Endodermal cell (in vitro differentiated cells): ENCODE measurements at regions not wholly inside any gene's neighbourhood (a gene's known extent, or its start where the extent isn't known, plus 50 kb on each side); places are given as distances from the start of the nearest gene placed in this dataset.

Experiments
- DNase-seq: peaks from one replicate; pipeline ENCODE4 v3.0.0-alpha.2; 2017
- H3K27ac ChIP-seq: 2 replicates; pipeline ENCODE4 v1.5.1; 2013; ENCODE audit warnings: mild to moderate bottlenecking, low read depth, low read length, moderate library complexity
- H3K27me3 ChIP-seq: 2 replicates; pipeline ENCODE4 v1.6.1; 2013; ENCODE audit warnings: mild to moderate bottlenecking, low read length, moderate library complexity; ENCODE audit not compliant: insufficient read depth, control insufficient read depth, poor library complexity, severe bottlenecking
- H3K36me3 ChIP-seq: 2 replicates; pipeline ENCODE4 v1.7.0; 2013; ENCODE audit warnings: mild to moderate bottlenecking, low read length, moderate library complexity; ENCODE audit not compliant: control insufficient read depth, insufficient read depth
- H3K4me1 ChIP-seq: one replicate; pipeline ENCODE4 v1.7.0; 2013; ENCODE audit warnings: low read length; ENCODE audit not compliant: control insufficient read depth, insufficient read depth
- H3K4me3 ChIP-seq: 2 replicates; pipeline ENCODE4 v1.5.1; 2013; ENCODE audit warnings: mild to moderate bottlenecking, low read length, moderate library complexity
- H3K9ac ChIP-seq: 2 replicates; pipeline ENCODE4 v1.6.1; 2013; ENCODE audit warnings: mild to moderate bottlenecking, low read length, moderate library complexity; ENCODE audit not compliant: poor library complexity, severe bottlenecking; ENCODE audit errors: extremely low read depth
- H3K9me3 ChIP-seq: 2 replicates; pipeline ENCODE4 v1.6.1; 2013; ENCODE audit warnings: mild to moderate bottlenecking, low read length, moderate library complexity; ENCODE audit not compliant: control insufficient read depth
- H3K27ac Mint-ChIP-seq: 2 replicates; pipeline ENCODE4 v1.8.0; 2020; ENCODE audit warnings: mixed read lengths
- H3K27me3 Mint-ChIP-seq: 2 replicates; pipeline ENCODE4 v1.8.0; 2021; ENCODE audit warnings: mild to moderate bottlenecking, mixed read lengths; ENCODE audit not compliant: insufficient read depth
- H3K36me3 Mint-ChIP-seq: 2 replicates; pipeline ENCODE4 v1.8.0; 2020; ENCODE audit warnings: low read depth, mixed read lengths
- H3K4me1 Mint-ChIP-seq: 2 replicates; pipeline ENCODE4 v1.8.0; 2020; ENCODE audit warnings: mixed read lengths
- H3K4me3 Mint-ChIP-seq: 2 replicates; pipeline ENCODE4 v1.8.0; 2020; ENCODE audit warnings: mild to moderate bottlenecking, moderate library complexity, mixed read lengths
- H3K9me3 Mint-ChIP-seq: 2 replicates; pipeline ENCODE4 v1.8.0; 2020; ENCODE audit warnings: mild to moderate bottlenecking, mixed read lengths
- WGBS, 2 experiments: methylation state at CpG; one replicate each; pipeline versions ENCODE4 v1.1.5 to v1.1.7; 2013; ENCODE audit warnings: missing lambda C conversion rate in 2 of 2, mixed read lengths in 1 of 2; ENCODE audit not compliant: insufficient coverage in 1 of 2, insufficient read length in 1 of 2; 5-methylcytosine and 5-hydroxymethylcytosine counted together
- TF ChIP-seq, protein P1 (sequence below): fragments of 200-600 bp; sonication (generic); conservative IDR thresholded peaks from 2 replicates; pipeline ENCODE4 v1.5.0; 2021; ENCODE audit warnings: antibody characterized with exemption, mild to moderate bottlenecking

DNA sequence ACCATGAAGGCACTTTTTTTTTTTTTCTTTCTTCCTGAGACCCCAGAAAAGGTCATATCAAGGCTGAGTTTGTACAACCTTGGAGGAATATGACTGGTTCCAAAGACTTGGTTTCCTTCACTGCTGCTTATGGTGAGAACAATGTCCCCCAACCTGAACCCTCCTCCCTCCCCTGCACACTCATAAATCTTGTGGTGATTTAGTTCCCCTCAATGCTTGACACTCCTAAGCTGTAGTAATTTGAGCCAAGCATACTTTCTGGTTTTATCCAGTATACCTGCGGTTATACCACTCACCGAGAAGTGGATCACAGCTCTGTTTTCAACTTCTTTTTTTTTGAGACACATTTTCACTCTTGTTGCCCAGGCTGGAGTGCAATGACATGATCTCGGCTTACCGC is 149.9 kb upstream of the KLF4 start:
- Histone ChIP-seq H3K27me3 (peaks cover 65% of the 10 kb centered on the region), H3K4me1 (no peaks in the 10 kb centered on the region), H3K36me3 (no peaks in the 10 kb centered on the region), H3K4me3 (no peak overlapping the region), H3K27ac (no peak overlapping the region), H3K9ac (no peak overlapping the region), H3K9me3 (no peaks in the 10 kb centered on the region)
- H3K27ac Mint-ChIP-seq: no peak overlapping the region
- H3K36me3 Mint-ChIP-seq: no peaks in the 10 kb centered on the region
- no peaks in the 10 kb centered on the region for H3K9me3 Mint-ChIP-seq
- 86 to 95% methylated on average over 2 to 4 of the region's 4 CpGs for WGBS, 2 experiments
- TF ChIP-seq, protein P1, sequence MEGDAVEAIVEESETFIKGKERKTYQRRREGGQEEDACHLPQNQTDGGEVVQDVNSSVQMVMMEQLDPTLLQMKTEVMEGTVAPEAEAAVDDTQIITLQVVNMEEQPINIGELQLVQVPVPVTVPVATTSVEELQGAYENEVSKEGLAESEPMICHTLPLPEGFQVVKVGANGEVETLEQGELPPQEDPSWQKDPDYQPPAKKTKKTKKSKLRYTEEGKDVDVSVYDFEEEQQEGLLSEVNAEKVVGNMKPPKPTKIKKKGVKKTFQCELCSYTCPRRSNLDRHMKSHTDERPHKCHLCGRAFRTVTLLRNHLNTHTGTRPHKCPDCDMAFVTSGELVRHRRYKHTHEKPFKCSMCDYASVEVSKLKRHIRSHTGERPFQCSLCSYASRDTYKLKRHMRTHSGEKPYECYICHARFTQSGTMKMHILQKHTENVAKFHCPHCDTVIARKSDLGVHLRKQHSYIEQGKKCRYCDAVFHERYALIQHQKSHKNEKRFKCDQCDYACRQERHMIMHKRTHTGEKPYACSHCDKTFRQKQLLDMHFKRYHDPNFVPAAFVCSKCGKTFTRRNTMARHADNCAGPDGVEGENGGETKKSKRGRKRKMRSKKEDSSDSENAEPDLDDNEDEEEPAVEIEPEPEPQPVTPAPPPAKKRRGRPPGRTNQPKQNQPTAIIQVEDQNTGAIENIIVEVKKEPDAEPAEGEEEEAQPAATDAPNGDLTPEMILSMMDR: no peak
- H3K27me3 Mint-ChIP-seq: peaks cover 57% of the 10 kb centered on the region
- no peak for DNase-seq
- no peak overlapping the region for H3K4me3 Mint-ChIP-seq
- H3K4me1 Mint-ChIP-seq: peaks cover 9% of the 10 kb centered on the region

DNA sequence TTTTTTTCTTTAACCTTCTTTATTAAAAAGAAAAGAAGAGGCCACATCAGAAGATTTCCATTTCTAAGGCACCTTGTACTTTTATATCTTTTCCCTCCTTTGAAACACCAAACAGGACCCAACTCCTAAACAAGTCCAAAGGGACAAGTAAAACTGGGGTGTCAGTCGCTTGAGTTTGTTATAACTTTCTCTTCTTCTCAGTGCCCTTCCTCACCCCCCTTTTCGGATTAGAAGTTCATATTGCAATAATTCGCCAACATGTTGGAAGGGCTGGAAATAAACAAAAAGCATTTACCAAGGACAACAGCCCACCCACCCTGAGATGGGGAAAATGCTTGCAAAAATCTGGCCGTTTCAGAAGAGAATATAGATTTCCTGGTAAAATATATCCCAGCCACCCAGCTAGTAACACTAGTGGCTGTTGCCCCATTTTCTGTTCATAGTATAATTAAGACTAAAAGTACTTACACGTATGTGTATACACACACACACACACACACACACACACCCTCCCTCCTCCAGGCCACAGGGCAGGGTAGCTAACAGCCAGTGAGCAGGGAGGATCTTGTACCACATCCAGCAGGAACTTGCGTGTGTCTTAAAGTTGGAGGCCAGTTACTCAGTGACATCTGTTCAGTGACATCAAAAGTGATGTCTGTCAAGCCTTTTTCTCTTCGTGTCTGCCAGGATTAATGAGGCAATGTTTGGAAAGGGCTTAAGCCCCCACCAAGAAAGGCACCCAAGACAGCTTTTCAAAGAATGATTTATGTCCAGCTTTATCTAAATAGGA is 149.1 kb upstream of the KLF4 start:
- no peak for DNase-seq
- H3K4me1 Mint-ChIP-seq: peaks cover 10% of the 10 kb centered on the region
- TF ChIP-seq, protein P1: no peak
- H3K4me3 ChIP-seq: no peak overlapping the region
- 75 to 76% methylated on average over 6 to 7 of the region's 7 CpGs for whole genome bisulfite sequencing, 2 experiments
- peaks cover 65% of the 10 kb centered on the region for H3K27me3 ChIP-seq
- H3K36me3 ChIP-seq: no peaks in the 10 kb centered on the region
- no peaks in the 10 kb centered on the region for H3K4me1 ChIP-seq
- H3K9me3 Mint-ChIP-seq: no peaks in the 10 kb centered on the region
- no peak overlapping the region for H3K27ac ChIP-seq
- H3K9ac ChIP-seq: no peak overlapping the region
- peaks cover 59% of the 10 kb centered on the region for H3K27me3 Mint-ChIP-seq
- H3K4me3 Mint-ChIP-seq: peak overlapping the region; percentile 58
- H3K27ac Mint-ChIP-seq: no peak overlapping the region
- H3K36me3 Mint-ChIP-seq: no peaks in the 10 kb centered on the region
- no peaks in the 10 kb centered on the region for H3K9me3 ChIP-seq

DNA sequence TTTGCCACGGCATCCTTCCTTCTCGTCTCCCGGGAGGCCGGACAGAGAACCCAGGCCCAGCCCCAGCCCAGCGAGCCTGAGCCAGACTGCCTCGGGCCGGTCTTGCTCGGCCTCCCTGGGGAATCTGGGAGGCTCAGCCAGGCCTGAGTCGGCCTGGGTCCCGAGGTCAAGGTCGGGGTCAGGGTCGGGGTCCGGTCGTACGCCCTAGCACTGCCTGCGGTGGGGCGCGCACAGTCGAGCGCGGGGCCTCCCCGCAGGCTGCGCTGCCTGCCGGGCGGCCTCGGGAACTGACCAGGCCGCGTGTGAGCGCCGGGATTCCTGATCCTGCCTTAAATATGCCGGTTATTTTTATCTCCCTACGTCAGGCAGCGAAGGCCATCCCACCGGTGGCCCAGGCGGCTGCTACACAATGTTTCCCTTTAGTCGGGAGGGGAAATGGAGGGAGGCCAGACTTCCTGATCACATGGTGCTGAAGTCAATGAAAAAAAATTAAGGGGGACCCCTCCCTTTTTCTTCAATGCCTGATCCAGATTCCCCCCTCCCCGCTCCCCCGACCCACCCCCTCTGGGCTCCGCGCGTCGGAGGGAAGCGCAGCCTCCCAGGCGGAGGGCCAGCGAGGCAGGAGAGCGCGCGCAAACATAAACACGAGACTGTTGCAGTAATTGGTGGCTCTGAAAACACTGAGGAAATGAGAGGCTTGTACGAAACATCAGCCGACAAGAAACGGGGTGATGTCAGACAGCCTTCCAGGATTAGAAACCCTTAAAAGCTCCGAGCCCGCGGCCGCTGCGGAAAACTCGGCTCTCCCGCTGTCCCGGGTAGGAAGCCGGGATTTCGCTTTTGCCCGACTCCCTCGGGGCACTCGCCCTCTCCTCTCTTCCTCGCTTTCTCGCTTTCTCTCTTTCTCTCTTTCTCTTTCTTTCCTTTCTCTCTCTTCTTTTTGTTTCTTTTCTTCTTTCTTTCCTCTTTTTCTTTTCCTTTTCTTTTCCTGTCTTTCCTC is 148.2 kb upstream of the KLF4 start:
- peak overlapping the region; percentile 3 for H3K9ac ChIP-seq
- no peaks in the 10 kb centered on the region for H3K9me3 Mint-ChIP-seq
- TF ChIP-seq, protein P1: peak; percentile 48
- 13 to 22% methylated on average over 32 to 67 of the region's 67 CpGs for WGBS, 2 experiments
- no peaks in the 10 kb centered on the region for H3K9me3 ChIP-seq
- H3K27ac ChIP-seq: peak overlapping the region; percentile 12
- DNase-seq: peak; percentile 84
- H3K4me1 Mint-ChIP-seq: peaks cover 17% of the 10 kb centered on the region
- H3K27ac Mint-ChIP-seq: no peak overlapping the region
- H3K4me1 ChIP-seq: no peaks in the 10 kb centered on the region
- peak overlapping the region; percentile 78 for H3K4me3 ChIP-seq
- H3K36me3 Mint-ChIP-seq: no peaks in the 10 kb centered on the region
- peaks cover 60% of the 10 kb centered on the region for H3K27me3 ChIP-seq
- peaks cover 64% of the 10 kb centered on the region for H3K27me3 Mint-ChIP-seq
- no peaks in the 10 kb centered on the region for H3K36me3 ChIP-seq
- H3K4me3 Mint-ChIP-seq: peak overlapping the region; percentile 58
